Nephron progenitor cell (in vitro differentiated cells): ENCODE measurements at regions not wholly inside any gene's neighbourhood (a gene's known extent, or its start where the extent isn't known, plus 50 kb on each side); places are given as distances from the start of the nearest gene placed in this dataset.

ENCODE experiments used
- DNase-seq: peaks from one replicate; pipeline ENCODE4 v3.0.0; 2021
- H3K27ac Mint-ChIP-seq: 2 replicates; pipeline ENCODE4 v1.8.0; 2021; ENCODE audit warnings: mild to moderate bottlenecking, moderate library complexity, mixed read lengths
- H3K27me3 Mint-ChIP-seq: 2 replicates; pipeline ENCODE4 v1.8.0; 2021; ENCODE audit warnings: mild to moderate bottlenecking, low read depth, mixed read lengths; ENCODE audit not compliant: poor library complexity
- H3K36me3 Mint-ChIP-seq: 2 replicates; pipeline ENCODE4 v1.8.0; 2021; ENCODE audit warnings: low read depth, mixed read lengths
- H3K4me1 Mint-ChIP-seq: 2 replicates; pipeline ENCODE4 v1.8.0; 2021; ENCODE audit warnings: mixed read lengths
- H3K4me3 Mint-ChIP-seq: 2 replicates; pipeline ENCODE4 v1.8.0; 2021; ENCODE audit warnings: mild to moderate bottlenecking, moderate library complexity, mixed read lengths
- H3K9me3 Mint-ChIP-seq: 2 replicates; pipeline ENCODE4 v1.8.0; 2021; ENCODE audit warnings: mild to moderate bottlenecking, moderate library complexity, mixed read lengths
- CTCF ChIP-seq: fragments of 200-600 bp; sonication (generic); IDR thresholded peaks from 2 replicates; pipeline ENCODE4 v1.5.0; 2021; ENCODE audit warnings: antibody characterized with exemption

- Mint-ChIP-seq H3K4me1 (no peaks in the 10 kb centered on the region), H3K36me3 (no peaks in the 10 kb centered on the region), H3K9me3 (peaks cover 12% of the 10 kb centered on the region), H3K27ac (no peak overlapping the region), H3K27me3 (peaks cover 18% of the 10 kb centered on the region), H3K4me3 (no peak overlapping the region)
- DNase-seq, result no peak
- TF ChIP-seq CTCF, result no peak
Observed at GRCh38 chr1:204756811-204757210, 71.3 kb upstream of the LRRN2 start.

- H3K27me3 Mint-ChIP-seq, result peaks cover 28% of the 10 kb centered on the region
- TF ChIP-seq CTCF, result no peak
- H3K4me3 Mint-ChIP-seq, result no peak overlapping the region
- no peak overlapping the region for H3K27ac Mint-ChIP-seq
- no peaks in the 10 kb centered on the region for H3K36me3 Mint-ChIP-seq
- DNase-seq, result no peak
- H3K4me1 Mint-ChIP-seq, result peaks cover 3% of the 10 kb centered on the region
- H3K9me3 Mint-ChIP-seq, result peaks cover 16% of the 10 kb centered on the region
Observed at GRCh38 chr1:204758601-204759000, 73.1 kb upstream of the LRRN2 start.

- no peak overlapping the region for H3K4me3 Mint-ChIP-seq
- no peak overlapping the region for H3K27ac Mint-ChIP-seq
- H3K27me3 Mint-ChIP-seq, result peaks cover 33% of the 10 kb centered on the region
- H3K36me3 Mint-ChIP-seq, result no peaks in the 10 kb centered on the region
- peaks cover 16% of the 10 kb centered on the region for H3K9me3 Mint-ChIP-seq
- peaks cover 10% of the 10 kb centered on the region for H3K4me1 Mint-ChIP-seq
- DNase-seq, result no peak
- no peak for TF ChIP-seq CTCF
Observed at GRCh38 chr1:204760350-204760749, 74.8 kb upstream of the LRRN2 start.

- peaks cover 37% of the 10 kb centered on the region for H3K27me3 Mint-ChIP-seq
- TF ChIP-seq CTCF, result no peak
- no peak overlapping the region for H3K27ac Mint-ChIP-seq
- no peaks in the 10 kb centered on the region for H3K36me3 Mint-ChIP-seq
- no peak for DNase-seq
- H3K4me1 Mint-ChIP-seq, result peaks cover 10% of the 10 kb centered on the region
- no peak overlapping the region for H3K4me3 Mint-ChIP-seq
- H3K9me3 Mint-ChIP-seq, result peaks cover 16% of the 10 kb centered on the region
Observed at GRCh38 chr1:204760757-204761156, 75.2 kb upstream of the LRRN2 start.

GRCh38 chr1:204763773-204764427, 78.4 kb upstream of the LRRN2 start:
- H3K36me3 Mint-ChIP-seq, result no peaks in the 10 kb centered on the region
- peaks cover 16% of the 10 kb centered on the region for H3K9me3 Mint-ChIP-seq
- H3K27ac Mint-ChIP-seq, result no peak overlapping the region
- H3K4me1 Mint-ChIP-seq, result peaks cover 10% of the 10 kb centered on the region
- no peak overlapping the region for H3K4me3 Mint-ChIP-seq
- DNase-seq, result peak; percentile 82
- TF ChIP-seq CTCF, result peak; percentile 87
- peaks cover 62% of the 10 kb centered on the region for H3K27me3 Mint-ChIP-seq

GRCh38 chr1:204769997-204770396, 84.5 kb upstream of the LRRN2 start:
- H3K36me3 Mint-ChIP-seq, result no peaks in the 10 kb centered on the region
- TF ChIP-seq CTCF, result no peak
- peaks cover 7% of the 10 kb centered on the region for H3K9me3 Mint-ChIP-seq
- peaks cover 62% of the 10 kb centered on the region for H3K27me3 Mint-ChIP-seq
- no peak overlapping the region for H3K27ac Mint-ChIP-seq
- H3K4me3 Mint-ChIP-seq, result no peak overlapping the region
- H3K4me1 Mint-ChIP-seq, result peaks cover 8% of the 10 kb centered on the region
- no peak for DNase-seq
